Astrocyte of the cerebellum (primary cell): ENCODE measurements at regions not wholly inside any gene's neighbourhood (a gene's known extent, or its start where the extent isn't known, plus 50 kb on each side); places are given as distances from the start of the nearest gene placed in this dataset.

Source experiments
- DNase-seq: peaks from one replicate; pipeline ENCODE4 v3.0.0-alpha.2; 2011; ENCODE audit warnings: low read depth
- H3K4me3 ChIP-seq: 2 replicates; pipeline ENCODE4 v1.5.1; 2011; ENCODE audit warnings: mild to moderate bottlenecking, low read depth, low read length, moderate library complexity
- in situ Hi-C: cut with HindIII; loops from 2 replicates; pipeline ENCODE4 v1.10.0; 2017; ENCODE audit warnings: low sequenced_read_pairs
- TF ChIP-seq, protein P1 (sequence below): IDR thresholded peaks from 2 replicates; pipeline ENCODE4 v1.5.1; 2012; ENCODE audit warnings: low read length, low read depth, moderate library complexity, mild to moderate bottlenecking; ENCODE audit errors: missing control alignments

DNA sequence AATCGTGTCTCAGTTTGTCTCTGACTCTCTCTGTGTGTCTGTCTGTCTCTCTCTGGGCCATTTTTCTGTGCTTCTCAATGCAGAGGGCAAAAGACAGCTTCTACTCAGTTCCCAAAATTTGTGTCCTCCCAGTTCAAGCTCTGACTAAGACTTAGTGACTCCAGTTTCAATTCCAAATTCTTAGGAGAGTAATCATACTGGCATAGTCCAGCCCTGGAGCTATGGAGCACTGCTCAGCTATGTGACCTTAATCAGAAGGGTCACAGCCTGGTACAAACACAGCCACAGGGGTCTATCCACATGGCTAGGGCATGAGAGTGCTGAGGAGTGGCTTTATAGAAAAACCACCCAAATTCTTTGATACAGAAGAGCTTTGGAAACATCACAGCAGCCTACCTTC, 91.9 kb downstream of the FOXF2 start:
- DNase-seq, result peak; percentile 32
- in situ Hi-C loops, result no loop called here

DNA sequence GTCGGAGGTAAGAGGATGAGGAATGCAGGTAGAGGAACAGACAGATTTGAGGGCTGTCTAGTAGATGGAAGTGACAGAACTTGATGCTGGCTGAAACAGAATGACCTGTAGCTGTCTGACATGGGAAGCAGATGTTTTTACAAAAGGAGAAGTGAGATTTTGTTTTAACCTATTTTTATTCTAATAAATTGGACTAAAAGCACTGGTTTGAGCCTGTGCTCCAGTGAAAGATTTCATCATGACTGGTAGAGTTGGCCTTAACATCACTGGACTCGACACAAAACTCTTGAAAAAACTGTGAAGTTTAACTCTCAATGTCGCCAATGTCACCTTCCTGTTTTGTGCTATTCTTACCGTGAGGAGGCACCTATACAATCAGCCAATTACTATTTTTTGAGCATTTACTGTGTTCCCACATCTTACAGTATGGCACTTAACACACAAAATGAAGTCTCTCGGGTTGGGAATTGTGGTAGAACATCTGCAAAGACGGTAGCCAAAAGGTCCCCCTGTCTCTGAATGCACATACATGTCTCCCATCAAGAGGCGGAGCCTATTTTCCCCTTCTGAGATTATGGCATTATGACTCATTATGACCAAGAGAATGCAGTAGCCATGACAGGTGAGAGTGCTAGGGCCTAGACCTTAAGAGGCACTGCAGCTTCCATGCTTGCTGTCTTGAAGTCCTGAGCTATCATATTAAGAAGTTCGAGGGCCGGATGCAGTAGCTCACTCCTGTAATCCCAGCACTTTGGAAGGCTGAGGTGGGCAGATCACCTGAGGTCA, 93.2 kb downstream of the FOXF2 start:
- in situ Hi-C loops, result no loop called here
- H3K4me3 ChIP-seq, result no peak overlapping the region
- TF ChIP-seq, protein P1, sequence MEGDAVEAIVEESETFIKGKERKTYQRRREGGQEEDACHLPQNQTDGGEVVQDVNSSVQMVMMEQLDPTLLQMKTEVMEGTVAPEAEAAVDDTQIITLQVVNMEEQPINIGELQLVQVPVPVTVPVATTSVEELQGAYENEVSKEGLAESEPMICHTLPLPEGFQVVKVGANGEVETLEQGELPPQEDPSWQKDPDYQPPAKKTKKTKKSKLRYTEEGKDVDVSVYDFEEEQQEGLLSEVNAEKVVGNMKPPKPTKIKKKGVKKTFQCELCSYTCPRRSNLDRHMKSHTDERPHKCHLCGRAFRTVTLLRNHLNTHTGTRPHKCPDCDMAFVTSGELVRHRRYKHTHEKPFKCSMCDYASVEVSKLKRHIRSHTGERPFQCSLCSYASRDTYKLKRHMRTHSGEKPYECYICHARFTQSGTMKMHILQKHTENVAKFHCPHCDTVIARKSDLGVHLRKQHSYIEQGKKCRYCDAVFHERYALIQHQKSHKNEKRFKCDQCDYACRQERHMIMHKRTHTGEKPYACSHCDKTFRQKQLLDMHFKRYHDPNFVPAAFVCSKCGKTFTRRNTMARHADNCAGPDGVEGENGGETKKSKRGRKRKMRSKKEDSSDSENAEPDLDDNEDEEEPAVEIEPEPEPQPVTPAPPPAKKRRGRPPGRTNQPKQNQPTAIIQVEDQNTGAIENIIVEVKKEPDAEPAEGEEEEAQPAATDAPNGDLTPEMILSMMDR, result no peak
- DNase-seq, result no peak

More for the DNA sequence above, 91.9 kb downstream of the FOXF2 start:
- H3K4me3 ChIP-seq, result no peak overlapping the region
- TF ChIP-seq, protein P1, result no peak

DNA sequence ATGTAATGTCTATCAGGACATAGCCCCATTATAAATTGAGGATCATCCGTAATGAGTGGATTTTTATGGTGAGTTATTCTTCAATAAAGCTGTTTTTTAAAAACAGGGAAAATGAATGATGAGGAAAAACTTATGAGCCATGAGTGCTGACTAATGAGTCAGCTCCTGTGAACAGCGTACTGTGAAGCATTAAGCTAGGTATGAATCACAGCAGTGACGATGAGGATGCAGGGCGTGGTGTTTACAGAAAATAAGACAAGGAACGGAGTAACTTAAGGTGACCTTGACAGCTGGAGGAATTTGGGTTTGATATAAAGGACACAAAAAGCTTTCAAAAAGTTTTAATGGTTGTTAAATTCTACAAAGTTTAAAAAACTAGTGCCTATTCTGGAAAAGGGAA, 96.3 kb downstream of the FOXF2 start:
- TF ChIP-seq, protein P1, result no peak
- DNase-seq, result peak; percentile 47
- H3K4me3 ChIP-seq, result no peak overlapping the region
- in situ Hi-C loops, result no loop called here

DNA sequence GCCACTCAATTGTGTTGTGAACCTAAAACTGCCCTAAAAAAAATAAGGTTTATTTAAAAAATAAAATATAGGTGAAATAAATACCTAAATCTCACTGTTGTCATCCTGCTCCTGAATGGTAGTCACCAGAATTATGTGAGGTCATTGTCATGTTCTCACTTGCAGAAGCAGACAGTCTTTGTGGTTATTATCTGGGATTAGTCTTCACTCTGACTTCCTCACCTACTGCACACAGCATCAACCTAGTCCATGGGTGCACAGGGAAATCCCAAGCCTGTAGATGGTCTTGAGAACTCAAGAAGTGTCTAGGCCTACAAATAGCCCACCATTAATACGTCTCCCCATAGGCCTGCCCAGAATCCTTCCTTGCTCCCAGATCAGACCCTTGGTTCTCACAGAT, 97.0 kb downstream of the FOXF2 start:
- in situ Hi-C loops, result no loop called here
- H3K4me3 ChIP-seq, result no peak overlapping the region
- DNase-seq, result no peak
- TF ChIP-seq, protein P1, result no peak

DNA sequence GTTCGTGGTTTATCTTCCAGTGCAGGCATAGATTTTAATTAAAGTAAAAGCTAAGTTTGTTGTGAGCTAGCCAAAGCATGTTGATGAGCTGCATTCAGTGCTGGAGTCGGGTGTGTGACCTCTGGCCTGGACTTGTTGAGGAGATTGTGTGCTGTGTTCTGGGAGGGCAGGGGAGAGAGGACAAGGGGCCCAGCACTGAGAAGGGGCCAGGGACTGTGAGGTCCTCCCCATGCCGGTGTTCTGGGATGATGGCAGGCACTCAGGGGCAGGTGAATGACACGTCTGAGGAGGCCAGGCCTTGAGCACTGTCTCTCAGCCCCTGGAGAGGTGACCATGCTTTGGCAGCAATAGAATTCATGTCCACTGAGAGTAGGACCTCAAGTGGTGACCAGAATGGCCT, 97.9 kb downstream of the FOXF2 start:
- H3K4me3 ChIP-seq, result no peak overlapping the region

DNA sequence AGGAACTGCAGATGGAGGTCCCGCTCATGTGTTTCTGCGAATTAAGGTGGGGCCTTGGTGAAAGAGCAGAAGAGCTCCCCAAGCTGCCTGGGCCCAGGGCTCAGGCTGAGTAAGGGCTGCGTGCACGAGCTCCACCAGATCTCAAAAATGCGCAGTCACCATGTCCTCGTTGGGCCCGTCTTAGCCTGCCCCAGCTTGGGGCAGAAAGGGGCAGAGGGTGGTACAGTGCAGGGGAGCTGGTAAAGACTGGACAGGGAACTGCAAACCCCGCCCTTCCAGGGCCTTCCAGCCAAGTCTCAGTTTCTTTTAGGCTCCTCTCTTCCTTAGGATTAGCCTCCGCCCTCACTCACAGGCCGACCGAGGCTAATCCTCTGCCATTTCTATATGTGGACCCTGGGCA, 101.6 kb downstream of the FOXF2 start:
- in situ Hi-C loops, result no loop called here
- no peak overlapping the region for H3K4me3 ChIP-seq
- no peak for DNase-seq
- TF ChIP-seq, protein P1, result no peak

More for the DNA sequence above, 97.9 kb downstream of the FOXF2 start:
- in situ Hi-C loops, result no loop called here
- no peak for DNase-seq
- TF ChIP-seq, protein P1, result no peak
